GM21528 (cell line): ENCODE measurements at regions not wholly inside any gene's neighbourhood (a gene's known extent, or its start where the extent isn't known, plus 50 kb on each side); places are given as distances from the start of the nearest gene placed in this dataset.

Experiments
- ATAC-seq: cut with Tn5 transposase; IDR thresholded peaks from one replicate; pipeline ENCODE4 v1.9.1; 2021; ENCODE audit warnings: mild to moderate bottlenecking, moderate library complexity; ENCODE audit not compliant: unreplicated experiment, low FRiP score

GRCh38 chr7:47149208-47149839, 432.6 kb downstream of the TNS3 start:
- peak; percentile 82 for ATAC-seq

- ATAC-seq: no peak
These were observed 433.2 kb downstream of the TNS3 start for GRCh38 chr7:47148536-47149207.

GRCh38 chr7:47147213-47147631, 434.7 kb downstream of the TNS3 start:
- no peak for ATAC-seq

GRCh38 chr7:47145982-47146381, 435.9 kb downstream of the TNS3 start:
- ATAC-seq: no peak

GRCh38 chr7:47145186-47145725, 436.7 kb downstream of the TNS3 start:
- no peak for ATAC-seq

- ATAC-seq: no peak
These were observed 438.6 kb downstream of the TNS3 start for GRCh38 chr7:47143339-47143738.

- no peak for ATAC-seq
These were observed 439.1 kb downstream of the TNS3 start for GRCh38 chr7:47142867-47143175.

- no peak for ATAC-seq
These were observed 439.6 kb downstream of the TNS3 start for GRCh38 chr7:47142169-47142866.

- no peak for ATAC-seq
These were observed 449.4 kb downstream of the TNS3 start for GRCh38 chr7:47132471-47132870.

GRCh38 chr7:47128700-47129099, 453.2 kb downstream of the TNS3 start:
- no peak for ATAC-seq

- no peak for ATAC-seq
These were observed 456.4 kb downstream of the TNS3 start for GRCh38 chr7:47125529-47125928.

- no peak for ATAC-seq
These were observed 462.5 kb downstream of the TNS3 start for GRCh38 chr7:47119261-47119865.

GRCh38 chr7:47104206-47104549, 477.7 kb downstream of the TNS3 start:
- no peak for ATAC-seq

- ATAC-seq: no peak
These were observed 478.3 kb downstream of the TNS3 start for GRCh38 chr7:47103498-47104205.

GRCh38 chr7:47102331-47102841, 479.5 kb downstream of the TNS3 start:
- ATAC-seq: no peak

GRCh38 chr7:47100817-47101435, 481.0 kb downstream of the TNS3 start:
- no peak for ATAC-seq

- no peak for ATAC-seq
These were observed 481.6 kb downstream of the TNS3 start for GRCh38 chr7:47100148-47100816.

GRCh38 chr7:47097431-47097830, 484.5 kb downstream of the TNS3 start:
- no peak for ATAC-seq

- ATAC-seq: no peak
These were observed 486.0 kb downstream of the TNS3 start for GRCh38 chr7:47095946-47096345.

GRCh38 chr7:47094462-47094861, 487.4 kb downstream of the TNS3 start:
- ATAC-seq: no peak
